HCT116 (cell line): ENCODE measurements at regions not wholly inside any gene's neighbourhood (a gene's known extent, or its start where the extent isn't known, plus 50 kb on each side); places are given as distances from the start of the nearest gene placed in this dataset.

Source experiments
- ATAC-seq: fragments of 200-7000 bp; cut with Tn5 transposase; 2 replicates; pipeline ENCODE4 v1.9.1; 2020; ENCODE audit warnings: mild to moderate bottlenecking, moderate library complexity
- BruUV-seq: library from RNA; stranded (reverse); fragments of 400-500 nt; replicated peaks from 2 replicates; lab custom pipeline; 2021; lab: Mats Ljungman, UMichigan
- CTCF ChIA-PET: fragments of 300-600 bp; sonication (Branson Sonifier 250); formaldehyde crosslinking; loops from one replicate; lab custom pipeline; 2021; ENCODE audit warnings: antibody characterized with exemption; lab: Charles Lee
- POLR2A ChIA-PET: fragments of 300-600, 350-600 bp; sonication (Branson Sonifier 250); formaldehyde crosslinking; loops from one replicate; lab custom pipeline; 2021; ENCODE audit warnings: antibody characterized with exemption; lab: Charles Lee
- RAD21 ChIA-PET, 2 experiments: fragments of 300-600 bp; sonication (Branson Sonifier 250); formaldehyde crosslinking; loops; one replicate each; lab custom pipeline; 2023; ENCODE audit warnings: low total read pairs in 2 of 2; ENCODE audit not compliant: uncharacterized antibody in 2 of 2, unreplicated experiment in 2 of 2, low non-redundant PET in 1 of 2; lab: Charles Lee
- DNase-seq: peaks from one replicate; pipeline ENCODE4 v3.0.0-alpha.2; 2010; ENCODE audit warnings: low read depth, low spot score
- H2AFZ ChIP-seq: fragments of 200-600 bp; shearing (Covaris generic), sonication (generic); 2 replicates; pipeline ENCODE4 v1.6.1; 2017; ENCODE audit warnings: low read depth, mixed run types, mixed read lengths, antibody characterized with exemption, low read length; ENCODE audit not compliant: poor library complexity, severe bottlenecking
- H3K27ac ChIP-seq: 2 replicates; pipeline ENCODE4 v1.5.1; 2012; ENCODE audit warnings: low read depth, low read length
- H3K27me3 ChIP-seq: fragments of 200-600 bp; sonication (generic); 2 replicates; pipeline ENCODE4 v1.6.1; 2016; ENCODE audit warnings: mixed run types, low read length, mixed read lengths; ENCODE audit not compliant: insufficient read depth
- H3K36me3 ChIP-seq, 2 experiments: fragments of 200-500 bp in 1 of 2; fragments of 200-600 bp in 1 of 2; sonication (Bioruptor generic) in 1 of 2; sonication (generic) in 1 of 2; 2 replicates each; pipeline versions ENCODE4 v1.5.1 to v1.6.1; 2014 to 2016; ENCODE audit warnings: low read length in 2 of 2, inconsistent platforms in 1 of 2, mixed read lengths in 1 of 2, mixed run types in 1 of 2; ENCODE audit not compliant: insufficient read depth in 2 of 2, control insufficient read depth in 1 of 2
- H3K4me1 ChIP-seq, 2 experiments: fragments of 200-600 bp in 1 of 2; sonication (generic) in 1 of 2; 2 replicates each; pipeline versions ENCODE4 v1.5.1 to v1.6.1; 2012 to 2017; ENCODE audit warnings: low read length in 2 of 2, inconsistent platforms in 1 of 2, mild to moderate bottlenecking in 1 of 2, mixed read lengths in 1 of 2, mixed run types in 1 of 2, moderate library complexity in 1 of 2; ENCODE audit not compliant: insufficient read depth in 2 of 2, control insufficient read depth in 1 of 2
- H3K4me2 ChIP-seq: fragments of 200-600 bp; sonication (generic); 2 replicates; pipeline ENCODE4 v1.6.1; 2017; ENCODE audit warnings: mixed run types, low read length, mixed read lengths
- H3K4me3 ChIP-seq, 2 experiments: fragments of 200-600 bp in 1 of 2; sonication (generic) in 1 of 2; replicated peaks in 1 of 2; 2 replicates each; pipeline ENCODE4 v1.5.1; 2011 to 2016; ENCODE audit warnings: low read length in 2 of 2, control low read depth in 1 of 2, low read depth in 1 of 2, mild to moderate bottlenecking in 1 of 2, mixed read lengths in 1 of 2, mixed run types in 1 of 2
- H3K79me2 ChIP-seq: fragments of 200-600 bp; sonication (generic); 2 replicates; pipeline ENCODE4 v1.6.1; 2017; ENCODE audit warnings: mild to moderate bottlenecking, mixed run types, low read length, moderate library complexity, mixed read lengths; ENCODE audit not compliant: insufficient read depth
- H3K9ac ChIP-seq: fragments of 200-600 bp; sonication (generic); 2 replicates; pipeline ENCODE4 v1.6.1; 2016; ENCODE audit warnings: low read length, mixed read lengths
- H3K9me2 ChIP-seq: fragments of 200-600 bp; sonication (generic), shearing (Covaris generic); 2 replicates; pipeline ENCODE4 v1.6.1; 2017; ENCODE audit warnings: mixed run types, mild to moderate bottlenecking, moderate library complexity; ENCODE audit not compliant: insufficient read depth
- H3K9me3 ChIP-seq, 2 experiments: fragments of 200-500 bp in 1 of 2; fragments of 200-600 bp in 1 of 2; sonication (Bioruptor generic) in 1 of 2; sonication (generic) in 1 of 2; 2 replicates each; pipeline ENCODE4 v1.6.1; 2014 to 2017; ENCODE audit warnings: low read length in 2 of 2, mixed read lengths in 2 of 2, inconsistent platforms in 1 of 2, low read depth in 1 of 2, mild to moderate bottlenecking in 1 of 2, mixed run types in 1 of 2, moderate library complexity in 1 of 2; ENCODE audit not compliant: control insufficient read depth in 1 of 2, insufficient read depth in 1 of 2
- H4K20me1 ChIP-seq: fragments of 200-600 bp; sonication (generic), shearing (Covaris generic); 2 replicates; pipeline ENCODE4 v1.6.1; 2017; ENCODE audit warnings: mixed run types, mild to moderate bottlenecking, moderate library complexity; ENCODE audit not compliant: insufficient read depth
- CTCF ChIP-seq, 3 experiments: fragments of 200-600 bp in 1 of 3; sonication (generic) in 1 of 3; IDR thresholded peaks in 2 of 3; conservative IDR thresholded peaks in 1 of 3; 2 replicates each; pipeline ENCODE4 v1.5.1; 2012 to 2017; ENCODE audit warnings: low read depth in 2 of 3, low read length in 2 of 3, antibody characterized with exemption in 1 of 3, borderline replicate concordance in 1 of 3, control low read depth in 1 of 3, mild to moderate bottlenecking in 1 of 3, mixed read lengths in 1 of 3, mixed run types in 1 of 3, moderate library complexity in 1 of 3; ENCODE audit not compliant: insufficient read depth in 1 of 3
- EZH2 ChIP-seq: fragments of 200-600 bp; sonication (generic); IDR thresholded peaks from 2 replicates; pipeline ENCODE4 v1.6.1; 2017; ENCODE audit warnings: antibody characterized with exemption, mixed run types
- FOSL1 ChIP-seq: IDR thresholded peaks from 2 replicates; pipeline ENCODE4 v1.6.1; 2012; ENCODE audit warnings: low read depth
- JUND ChIP-seq: IDR thresholded peaks from 2 replicates; pipeline ENCODE4 v1.6.1; 2012
- MAX ChIP-seq: IDR thresholded peaks from 2 replicates; pipeline ENCODE4 v1.6.1; 2012
- POLR2AphosphoS5 ChIP-seq: IDR thresholded peaks from 2 replicates; pipeline ENCODE4 v1.6.1; 2011; ENCODE audit warnings: mild to moderate bottlenecking, low read depth, low read length, moderate library complexity
- REST ChIP-seq: IDR thresholded peaks from 2 replicates; pipeline ENCODE4 v1.6.1; 2012; ENCODE audit warnings: low read depth
- SRF ChIP-seq: IDR thresholded peaks from 2 replicates; pipeline ENCODE4 v1.6.1; 2012; ENCODE audit warnings: low read depth
- intact Hi-C: fragments of 100-400 bp; cut with micrococcal nuclease; formaldehyde crosslinking; loops from 2 replicates; pipeline ENCODE4 v1.10.0; 2022

- BruUV-seq: no TSS peak
- H4K20me1 ChIP-seq: no peaks in the 10 kb centered on the region
- H2AFZ ChIP-seq: no peak overlapping the region
- CTCF ChIA-PET: no interaction called here
- H3K9me3 ChIP-seq: no peaks in the 10 kb centered on the region
- H3K27me3 ChIP-seq: no peaks in the 10 kb centered on the region
- no peak overlapping the region for H3K4me2 ChIP-seq
- no peaks in the 10 kb centered on the region for H3K9me2 ChIP-seq
- ATAC-seq: no peak
- no peak for TF ChIP-seq SRF
- no peak for TF ChIP-seq POLR2AphosphoS5
- no peak for TF ChIP-seq CTCF (IDR thresholded peaks at IDR 0.05 in 2 of 3, conservative IDR thresholded peaks at IDR 0.05 in 1 of 3; ENCODE audit: borderline replicate concordance in 1 of 3, insufficient read depth in 1 of 3, low read depth in 2 of 3, low read length in 2 of 3)
- TF ChIP-seq REST: no peak
- no peak for TF ChIP-seq FOSL1
- TF ChIP-seq MAX: no peak
- TF ChIP-seq EZH2: no peak
- no peak for TF ChIP-seq JUND
- RAD21 ChIA-PET: no interaction called here
- no peaks in the 10 kb centered on the region for H3K4me1 ChIP-seq
- POLR2A ChIA-PET: no interaction called here
- H3K9ac ChIP-seq: no peak overlapping the region
- intact Hi-C loops: no loop called here
- no peak overlapping the region for H3K4me3 ChIP-seq
- no peak overlapping the region for H3K27ac ChIP-seq
- no peak for DNase-seq
- H3K79me2 ChIP-seq: no peaks in the 10 kb centered on the region
- no peaks in the 10 kb centered on the region for H3K36me3 ChIP-seq
These were observed 661.1 kb downstream of the BRINP3 start for GRCh38 chr1:189816558-189816957.
